Heart left ventricle (tissue), 16 donors: ENCODE measurements at regions not wholly inside any gene's neighbourhood (a gene's known extent, or its start where the extent isn't known, plus 50 kb on each side); places are given as distances from the start of the nearest gene placed in this dataset.

ENCODE experiments used
- ATAC-seq, 4 donors: fragments of 200-7000 bp; cut with Tn5 transposase; one replicate each; pipeline ENCODE4 v1.9.1; 2020 to 2022; ENCODE audit warnings: moderate library complexity in 4 of 4, mild to moderate bottlenecking in 3 of 4, moderate number of reproducible peaks in 1 of 4
- DNase-seq, 5 donors: peaks; one replicate each; pipeline ENCODE4 v3.0.0-alpha.2; 2020
- H3K27ac ChIP-seq, 12 donors: fragments of 200-600 bp; sonication (generic) in 4 of 12; one replicate each; pipeline versions ENCODE4 v1.5.0 to v1.8.0; 2016 to 2022; ENCODE audit warnings: mild to moderate bottlenecking in 2 of 12
- H3K27me3 ChIP-seq, 9 donors: fragments of 200-600 bp; sonication (generic) in 2 of 9; one replicate each; pipeline versions ENCODE4 v1.5.1 to v1.8.0; 2016 to 2022; ENCODE audit warnings: mild to moderate bottlenecking in 3 of 9
- H3K36me3 ChIP-seq, 9 donors: fragments of 200-600 bp; sonication (generic) in 2 of 9; one replicate each; pipeline versions ENCODE4 v1.5.0 to v1.8.0; 2018 to 2022; ENCODE audit warnings: mild to moderate bottlenecking in 2 of 9
- H3K4me1 ChIP-seq, 12 donors: fragments of 200-600 bp; sonication (generic) in 4 of 12; one replicate each; pipeline versions ENCODE4 v1.5.0 to v1.8.0; 2016 to 2022; ENCODE audit warnings: mild to moderate bottlenecking in 3 of 12
- H3K4me3 ChIP-seq, 12 donors: fragments of 200-600 bp; sonication (generic) in 4 of 12; one replicate each; pipeline versions ENCODE4 v1.5.0 to v1.8.0; 2017 to 2022; ENCODE audit warnings: mild to moderate bottlenecking in 9 of 12, moderate library complexity in 4 of 12
- H3K9me3 ChIP-seq, 12 donors: fragments of 200-600 bp; sonication (generic) in 4 of 12; one replicate each; pipeline versions ENCODE4 v1.5.0 to v1.8.0; 2016 to 2022; ENCODE audit warnings: mild to moderate bottlenecking in 1 of 12
- POLR2A ChIP-seq, 2 donors: fragments of 450-650 bp; IDR thresholded peaks; one replicate each; pipeline ENCODE4 v1.6.1; 2017; ENCODE audit warnings: antibody characterized with exemption in 2 of 2, mild to moderate bottlenecking in 2 of 2, moderate library complexity in 2 of 2
- WGBS, 4 donors: extraction: QIAGEN DNeasy Blood & Tissue Kit in 2 of 4; methylation state at CpG; one replicate each; pipeline versions ENCODE4 v1.1.5 to v1.1.7; 2013 to 2018; 5-methylcytosine and 5-hydroxymethylcytosine counted together
- intact Hi-C, 10 donors: fragments of 100-400 bp; cut with DNase I; formaldehyde crosslinking; loops; one replicate each; pipeline versions ENCODE4 v1.11.1 to v1.14.2; 2022
- TF ChIP-seq, protein P1 (sequence below), 12 donors: fragments of 200-600 bp; sonication (generic) in 4 of 12; IDR thresholded peaks; one replicate each; pipeline versions ENCODE4 v1.5.0 to v1.8.0; 2018 to 2022; ENCODE audit warnings: antibody characterized with exemption in 12 of 12, mild to moderate bottlenecking in 5 of 12
- donor health status: ischemic (EF 13 %, LVEDD 7.1; RV severe dilation, severe dysfunction).
- donor health status: healthy with polysubstance abuse.
- donor health status: DM: no; HTN: yes; CAD: no.
- donor health status: DM: no; HTN: no; CAD: no.
- donor health status: ischemic (EF 25% LVEDD 6.9; RV normal size, moderate dysfunction).
- donor health status: ischemic (EF 25% LVEDD 5.7; RV mildly dilated, moderate dysfunction).
- donor health status: healthy.
- donor health status: DM: yes; HTN: yes; CAD: no.
- donor health status: ischemic (EF 35%, LVEDD 5.7; RV mildly dilated, moderate dysfunction).
- donor health status: nonischemic (EF 11% LVEDD 7.7; RV severe dilation, severe dysfunction).
- donor health status: DM: yes; HTN: yes; CAD: no.
- donor health status: PGD.
- donor health status: ischemic (EF 29% LVEDD 5.4; RV normal size, mild dysfunction).
- donor health status: nonischemic (EF 23%, LVEDD 6.1; RV moderate dilation, normal function).

DNA sequence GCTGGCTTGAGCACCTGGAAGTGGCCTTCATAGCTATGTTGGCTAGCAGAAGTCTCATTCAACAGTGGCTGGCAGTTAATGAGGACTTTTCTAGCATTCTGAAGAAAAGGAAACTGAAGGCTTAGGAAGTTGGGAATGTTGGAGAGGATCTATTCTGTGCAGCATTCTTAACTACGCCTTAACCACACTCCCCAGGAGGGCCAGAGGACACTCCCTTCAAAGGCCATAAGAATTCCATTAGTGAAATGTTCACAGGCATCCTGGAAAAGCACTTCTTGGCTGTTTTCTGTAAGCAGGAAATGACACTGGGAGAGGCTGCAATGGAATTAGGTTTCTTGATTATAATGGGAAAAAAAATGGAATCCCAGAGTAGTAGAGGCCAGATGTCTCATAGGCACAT is 188.9 kb downstream of the ARHGAP12 start:
- no peak for TF ChIP-seq POLR2A (IDR thresholded peaks at IDR 0.05)
- TF ChIP-seq, protein P1, sequence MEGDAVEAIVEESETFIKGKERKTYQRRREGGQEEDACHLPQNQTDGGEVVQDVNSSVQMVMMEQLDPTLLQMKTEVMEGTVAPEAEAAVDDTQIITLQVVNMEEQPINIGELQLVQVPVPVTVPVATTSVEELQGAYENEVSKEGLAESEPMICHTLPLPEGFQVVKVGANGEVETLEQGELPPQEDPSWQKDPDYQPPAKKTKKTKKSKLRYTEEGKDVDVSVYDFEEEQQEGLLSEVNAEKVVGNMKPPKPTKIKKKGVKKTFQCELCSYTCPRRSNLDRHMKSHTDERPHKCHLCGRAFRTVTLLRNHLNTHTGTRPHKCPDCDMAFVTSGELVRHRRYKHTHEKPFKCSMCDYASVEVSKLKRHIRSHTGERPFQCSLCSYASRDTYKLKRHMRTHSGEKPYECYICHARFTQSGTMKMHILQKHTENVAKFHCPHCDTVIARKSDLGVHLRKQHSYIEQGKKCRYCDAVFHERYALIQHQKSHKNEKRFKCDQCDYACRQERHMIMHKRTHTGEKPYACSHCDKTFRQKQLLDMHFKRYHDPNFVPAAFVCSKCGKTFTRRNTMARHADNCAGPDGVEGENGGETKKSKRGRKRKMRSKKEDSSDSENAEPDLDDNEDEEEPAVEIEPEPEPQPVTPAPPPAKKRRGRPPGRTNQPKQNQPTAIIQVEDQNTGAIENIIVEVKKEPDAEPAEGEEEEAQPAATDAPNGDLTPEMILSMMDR (IDR thresholded peaks at IDR 0.05) = no peak
- peak overlapping the region in 11 of 12 donors; percentile 12 to 81 (median 74) for H3K27ac ChIP-seq
- ATAC-seq = peak; percentile 61 to 96 (median 91)
- no peak overlapping the region for H3K4me3 ChIP-seq
- H3K36me3 ChIP-seq = no peaks in the 10 kb centered on the region
- DNase-seq = peak in 1 of 5 donors; percentile 47
- WGBS, 4 donors = 43 to 68% (median 49%) methylated on average over 1 of the region's 1 CpG
- H3K4me1 ChIP-seq = peaks cover 0 to 18% (median 11%) of the 10 kb centered on the region in 12 donors
- H3K27me3 ChIP-seq = no peaks in the 10 kb centered on the region
- peaks cover 0 to 6% (median 0%) of the 10 kb centered on the region in 12 donors for H3K9me3 ChIP-seq
- intact Hi-C loops = loop anchor here in 1 of 10 donors (5.0 kb wide), 1 partner anchor 32 kb away; no protein-coding TSS in a partner anchor

DNA sequence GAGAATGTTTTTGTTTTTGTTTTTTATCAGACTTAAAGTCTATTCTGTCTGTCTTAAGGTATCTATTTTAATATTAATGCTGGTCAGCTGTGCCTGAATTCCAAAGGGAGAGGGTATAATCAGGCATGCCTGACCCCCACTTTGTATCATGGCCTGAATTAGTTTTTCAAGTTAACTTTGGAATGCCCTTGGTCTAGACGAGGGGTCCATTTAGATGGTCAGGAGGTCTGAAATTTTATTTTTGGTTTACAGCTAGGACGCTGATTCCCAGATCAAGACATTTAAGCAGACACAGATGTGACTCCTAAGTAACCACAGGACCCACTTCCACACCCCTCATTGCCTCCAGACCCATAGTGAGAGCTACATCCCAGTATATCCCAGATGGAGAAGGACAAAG is 189.5 kb downstream of the ARHGAP12 start:
- DNase-seq = no peak
- Histone ChIP-seq H3K4me1 (peaks cover 0 to 18% (median 11%) of the 10 kb centered on the region in 12 donors), H3K27ac (peak overlapping the region in 10 of 12 donors; percentile 25 to 81 (median 74)), H3K27me3 (no peaks in the 10 kb centered on the region), H3K4me3 (no peak overlapping the region), H3K36me3 (no peaks in the 10 kb centered on the region), H3K9me3 (peaks cover 0 to 6% (median 0%) of the 10 kb centered on the region in 12 donors)
- intact Hi-C loops = no loop called here
- 85 to 89% (median 86%) methylated on average over 2 of the region's 2 CpGs for WGBS, 4 donors
- no peak for TF ChIP-seq POLR2A (IDR thresholded peaks at IDR 0.05)
- TF ChIP-seq, protein P1 (IDR thresholded peaks at IDR 0.05) = no peak
- peak in 1 of 4 donors; percentile 21 for ATAC-seq

DNA sequence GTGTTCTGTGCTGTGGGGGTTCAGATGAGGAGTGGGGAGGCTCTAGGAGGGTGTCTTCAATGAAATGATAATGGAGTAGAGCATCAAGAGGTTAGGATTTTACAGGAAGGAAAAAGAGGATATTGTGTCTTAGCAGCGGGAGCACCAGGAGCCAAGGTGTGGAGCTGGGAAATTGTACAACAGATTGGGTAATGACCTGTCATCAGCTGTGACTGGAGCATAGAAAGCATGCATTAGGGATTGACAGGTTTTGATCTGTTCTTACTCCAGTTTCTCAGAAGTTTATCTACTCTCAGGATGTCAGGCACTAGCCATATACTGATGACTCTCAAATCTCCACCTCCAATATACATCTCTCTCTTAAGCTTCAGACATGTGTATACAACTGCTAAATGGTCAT is 196.9 kb downstream of the ARHGAP12 start:
- no peak overlapping the region for H3K27ac ChIP-seq
- WGBS, 4 donors = 69 to 81% (median 72%) methylated on average over 1 of the region's 1 CpG
- H3K4me3 ChIP-seq = no peak overlapping the region

DNA sequence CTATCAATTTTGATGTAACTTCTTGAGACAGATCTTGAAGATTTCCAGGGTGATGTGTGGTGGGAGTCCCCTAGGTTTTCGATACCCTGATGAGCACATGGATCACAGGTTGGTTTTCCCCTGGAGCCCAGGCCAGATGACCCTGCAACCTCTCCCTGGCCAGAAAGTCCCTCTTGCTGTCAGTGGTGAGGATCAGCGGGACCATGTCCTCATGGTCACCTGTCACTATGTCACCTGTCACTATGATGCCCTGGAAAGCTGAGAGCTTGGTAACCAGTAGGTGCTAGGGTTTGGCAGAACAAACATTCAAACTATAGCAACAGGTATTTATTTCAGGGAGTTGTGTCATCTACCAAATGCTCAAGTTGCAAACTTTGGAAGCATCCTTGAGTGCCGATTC is 197.9 kb downstream of the ARHGAP12 start:
- intact Hi-C loops = no loop called here
- 93 to 98% (median 94%) methylated on average over 3 of the region's 3 CpGs for WGBS, 4 donors
- peaks cover 0 to 5% (median 0%) of the 10 kb centered on the region in 9 donors for H3K27me3 ChIP-seq
- ATAC-seq (no peak), DNase-seq (no peak)
- H3K36me3 ChIP-seq = no peaks in the 10 kb centered on the region
- no peak overlapping the region for H3K4me3 ChIP-seq
- no peak for TF ChIP-seq POLR2A (IDR thresholded peaks at IDR 0.05)
- TF ChIP-seq, protein P1 (IDR thresholded peaks at IDR 0.05) = no peak
- peaks cover 0 to 11% (median 0%) of the 10 kb centered on the region in 12 donors for H3K9me3 ChIP-seq
- no peaks in the 10 kb centered on the region for H3K4me1 ChIP-seq
- H3K27ac ChIP-seq = no peak overlapping the region

More for the DNA sequence above, 196.9 kb downstream of the ARHGAP12 start:
- TF ChIP-seq POLR2A (IDR thresholded peaks at IDR 0.05) = no peak
- TF ChIP-seq, protein P1 (IDR thresholded peaks at IDR 0.05) = no peak
- H3K36me3 ChIP-seq = no peaks in the 10 kb centered on the region
- intact Hi-C loops = no loop called here
- ATAC-seq (no peak), DNase-seq (no peak)
- H3K9me3 ChIP-seq = peaks cover 0 to 14% (median 2%) of the 10 kb centered on the region in 12 donors
- no peaks in the 10 kb centered on the region for H3K4me1 ChIP-seq
- H3K27me3 ChIP-seq = peaks cover 0 to 5% (median 0%) of the 10 kb centered on the region in 9 donors
